Testis (tissue), 2 donors: ENCODE measurements at regions not wholly inside any gene's neighbourhood (a gene's known extent, or its start where the extent isn't known, plus 50 kb on each side); places are given as distances from the start of the nearest gene placed in this dataset.

ENCODE experiments used
- POLR2A ChIP-seq: fragments of 450-650 bp; IDR thresholded peaks from one replicate; pipeline ENCODE4 v1.6.1; 2017; ENCODE audit warnings: antibody characterized with exemption, mild to moderate bottlenecking, moderate library complexity
- TF ChIP-seq, protein P1 (sequence below), 3 experiments: fragments of 450-650 bp in 2 of 3; fragments of 200-600 bp in 1 of 3; sonication (generic) in 1 of 3; IDR thresholded peaks; one replicate each; pipeline ENCODE4 v1.5.1; 2016 to 2019; ENCODE audit warnings: antibody characterized with exemption in 3 of 3, mild to moderate bottlenecking in 2 of 3, moderate library complexity in 1 of 3

DNA sequence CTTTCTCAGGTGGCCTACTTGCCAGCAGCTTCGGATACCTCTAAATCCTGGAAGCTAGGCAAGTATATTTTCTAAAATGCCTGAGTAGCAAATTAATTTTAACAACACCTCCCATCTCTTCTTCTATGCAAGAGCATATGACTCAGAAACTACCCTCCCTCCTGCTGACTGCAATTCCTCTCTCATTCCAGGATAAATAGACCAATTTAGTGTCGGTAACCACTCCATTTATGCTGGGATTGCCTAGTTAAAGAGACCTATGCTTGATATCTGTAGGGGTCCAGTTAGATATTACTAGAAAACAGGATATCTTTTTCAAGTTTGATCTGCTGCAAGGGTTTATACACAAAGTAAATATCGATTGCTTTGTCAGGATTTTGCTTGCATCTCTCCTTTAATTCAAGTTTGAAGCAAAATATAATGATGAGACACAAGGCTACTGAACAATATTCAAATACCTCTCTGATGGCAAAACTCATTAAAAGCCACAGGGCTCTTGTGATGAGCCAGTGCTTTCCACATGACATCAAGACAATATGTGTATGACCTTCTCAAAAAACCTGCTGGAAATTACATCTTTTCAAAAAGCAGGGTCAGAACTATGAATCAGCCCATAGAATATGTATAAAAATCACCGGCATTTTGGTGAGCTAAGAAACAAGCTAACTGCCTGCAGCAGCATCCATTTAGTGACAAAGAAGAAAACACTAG is 491.6 kb upstream of the NECTIN3 start:
- TF ChIP-seq POLR2A = no peak
- TF ChIP-seq, protein P1, sequence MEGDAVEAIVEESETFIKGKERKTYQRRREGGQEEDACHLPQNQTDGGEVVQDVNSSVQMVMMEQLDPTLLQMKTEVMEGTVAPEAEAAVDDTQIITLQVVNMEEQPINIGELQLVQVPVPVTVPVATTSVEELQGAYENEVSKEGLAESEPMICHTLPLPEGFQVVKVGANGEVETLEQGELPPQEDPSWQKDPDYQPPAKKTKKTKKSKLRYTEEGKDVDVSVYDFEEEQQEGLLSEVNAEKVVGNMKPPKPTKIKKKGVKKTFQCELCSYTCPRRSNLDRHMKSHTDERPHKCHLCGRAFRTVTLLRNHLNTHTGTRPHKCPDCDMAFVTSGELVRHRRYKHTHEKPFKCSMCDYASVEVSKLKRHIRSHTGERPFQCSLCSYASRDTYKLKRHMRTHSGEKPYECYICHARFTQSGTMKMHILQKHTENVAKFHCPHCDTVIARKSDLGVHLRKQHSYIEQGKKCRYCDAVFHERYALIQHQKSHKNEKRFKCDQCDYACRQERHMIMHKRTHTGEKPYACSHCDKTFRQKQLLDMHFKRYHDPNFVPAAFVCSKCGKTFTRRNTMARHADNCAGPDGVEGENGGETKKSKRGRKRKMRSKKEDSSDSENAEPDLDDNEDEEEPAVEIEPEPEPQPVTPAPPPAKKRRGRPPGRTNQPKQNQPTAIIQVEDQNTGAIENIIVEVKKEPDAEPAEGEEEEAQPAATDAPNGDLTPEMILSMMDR (IDR thresholded peaks at IDR 0.05) = no peak
